ENCODE measurements at regions not wholly inside any gene's neighbourhood (a gene's known extent, or its start where the extent isn't known, plus 50 kb on each side); places are given as distances from the start of the nearest gene placed in this dataset.

GRCh38 chr21:27756191-27756590, 789.3 kb upstream of the ADAMTS5 start:
- H3K36me3 ChIP-seq = no peaks in the 10 kb centered on the region
- no peaks in the 10 kb centered on the region for H3K27me3 ChIP-seq
- WGBS, 2 donors = 93 to 96% methylated on average over 2 of the region's 2 CpGs
- H3K4me1 ChIP-seq = peaks cover 0 to 2% (median 0%) of the 10 kb centered on the region in 9 donors
- H3K9me3 ChIP-seq = no peaks in the 10 kb centered on the region
- H3K27ac ChIP-seq = no peak overlapping the region
- no peak for ATAC-seq
- DNase-seq = no peak
- TF ChIP-seq, protein P1, sequence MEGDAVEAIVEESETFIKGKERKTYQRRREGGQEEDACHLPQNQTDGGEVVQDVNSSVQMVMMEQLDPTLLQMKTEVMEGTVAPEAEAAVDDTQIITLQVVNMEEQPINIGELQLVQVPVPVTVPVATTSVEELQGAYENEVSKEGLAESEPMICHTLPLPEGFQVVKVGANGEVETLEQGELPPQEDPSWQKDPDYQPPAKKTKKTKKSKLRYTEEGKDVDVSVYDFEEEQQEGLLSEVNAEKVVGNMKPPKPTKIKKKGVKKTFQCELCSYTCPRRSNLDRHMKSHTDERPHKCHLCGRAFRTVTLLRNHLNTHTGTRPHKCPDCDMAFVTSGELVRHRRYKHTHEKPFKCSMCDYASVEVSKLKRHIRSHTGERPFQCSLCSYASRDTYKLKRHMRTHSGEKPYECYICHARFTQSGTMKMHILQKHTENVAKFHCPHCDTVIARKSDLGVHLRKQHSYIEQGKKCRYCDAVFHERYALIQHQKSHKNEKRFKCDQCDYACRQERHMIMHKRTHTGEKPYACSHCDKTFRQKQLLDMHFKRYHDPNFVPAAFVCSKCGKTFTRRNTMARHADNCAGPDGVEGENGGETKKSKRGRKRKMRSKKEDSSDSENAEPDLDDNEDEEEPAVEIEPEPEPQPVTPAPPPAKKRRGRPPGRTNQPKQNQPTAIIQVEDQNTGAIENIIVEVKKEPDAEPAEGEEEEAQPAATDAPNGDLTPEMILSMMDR (IDR thresholded peaks at IDR 0.05) = no peak
- no peak overlapping the region for H3K4me3 ChIP-seq
- intact Hi-C loops (cut with DNase I) = loop anchor here in 5 of 10 donors (5.0 to 10.0 kb wide), 5 partner anchors 46 to 991 kb away; no protein-coding TSS in a partner anchor

- TF ChIP-seq, protein P1 (IDR thresholded peaks at IDR 0.05) = no peak
- H3K27me3 ChIP-seq = no peaks in the 10 kb centered on the region
- H3K36me3 ChIP-seq = no peaks in the 10 kb centered on the region
- ATAC-seq = no peak
- intact Hi-C loops (cut with DNase I) = no loop called here
- no peak overlapping the region for H3K27ac ChIP-seq
- H3K9me3 ChIP-seq = no peaks in the 10 kb centered on the region
- H3K4me1 ChIP-seq = peaks cover 0 to 4% (median 0%) of the 10 kb centered on the region in 9 donors
- 78 to 89% methylated on average over 7 of the region's 7 CpGs for WGBS, 2 donors
- no peak overlapping the region for H3K4me3 ChIP-seq
- peak in 1 of 2 donors; percentile 8 for DNase-seq
These were observed 777.2 kb upstream of the ADAMTS5 start for GRCh38 chr21:27743971-27744564.

DNA sequence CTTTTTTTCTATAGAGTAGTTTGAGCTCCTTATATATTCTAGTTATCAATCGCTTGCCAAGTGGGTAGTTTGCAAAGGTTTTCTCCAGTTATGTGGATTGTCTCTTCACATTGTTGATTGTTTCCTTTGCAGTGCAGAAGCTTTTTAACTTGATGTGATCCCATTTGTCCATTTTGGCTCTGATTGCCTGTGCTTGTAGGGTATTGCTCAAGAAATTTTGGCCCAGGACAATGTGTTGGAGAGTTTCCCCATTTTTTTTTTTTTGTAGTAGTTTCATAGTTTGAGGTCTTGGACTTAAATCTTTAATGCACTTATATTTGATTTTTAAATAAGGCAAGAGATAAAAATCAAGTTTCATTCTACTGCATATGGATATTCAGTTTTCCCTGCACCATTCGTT, 774.8 kb upstream of the ADAMTS5 start:
- ATAC-seq = peak in 2 of 8 donors; percentile 42 to 49
- peaks cover 0 to 4% (median 0%) of the 10 kb centered on the region in 9 donors for H3K4me1 ChIP-seq
- intact Hi-C loops (cut with DNase I) = no loop called here
- no peak overlapping the region for H3K27ac ChIP-seq
- WGBS, 2 donors = 92 to 95% methylated on average over 2 of the region's 2 CpGs
- H3K4me3 ChIP-seq = no peak overlapping the region
- DNase-seq = no peak
- no peaks in the 10 kb centered on the region for H3K36me3 ChIP-seq
- TF ChIP-seq, protein P1 (IDR thresholded peaks at IDR 0.05) = no peak
- H3K9me3 ChIP-seq = peaks cover 0 to 8% (median 0%) of the 10 kb centered on the region in 11 donors
- H3K27me3 ChIP-seq = no peaks in the 10 kb centered on the region

DNA sequence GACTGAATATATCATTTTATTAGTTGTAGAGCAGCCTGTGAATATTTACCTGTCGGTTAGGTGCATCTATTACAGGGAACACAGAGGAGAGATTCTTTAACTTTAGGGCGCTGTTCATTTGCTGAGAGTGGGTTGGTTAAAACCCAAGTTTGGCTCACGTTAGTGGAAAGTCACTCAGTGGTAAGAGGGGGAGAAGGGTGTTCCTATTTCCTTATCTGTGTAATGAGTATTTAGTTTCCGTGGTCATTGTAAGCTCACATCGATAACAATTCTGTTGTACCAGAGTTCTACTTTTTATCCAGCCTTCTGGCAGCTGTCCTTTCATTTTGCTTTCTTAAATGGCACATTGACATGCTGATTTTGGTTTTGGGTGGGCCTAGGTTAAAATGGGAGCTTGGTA, 773.2 kb upstream of the ADAMTS5 start:
- H3K4me3 ChIP-seq = no peak overlapping the region
- TF ChIP-seq, protein P1 (IDR thresholded peaks at IDR 0.05) = no peak
- no peaks in the 10 kb centered on the region for H3K36me3 ChIP-seq
- no peaks in the 10 kb centered on the region for H3K27me3 ChIP-seq
- peaks cover 0 to 8% (median 0%) of the 10 kb centered on the region in 11 donors for H3K9me3 ChIP-seq
- DNase-seq (no peak), ATAC-seq (peak in 2 of 8 donors; percentile 44 to 49)
- 59% methylated on average over 5 of the region's 5 CpGs for WGBS, 2 donors
- no peak overlapping the region for H3K27ac ChIP-seq
- intact Hi-C loops (cut with DNase I) = no loop called here
- peaks cover 0 to 4% (median 0%) of the 10 kb centered on the region in 9 donors for H3K4me1 ChIP-seq

All from heart right ventricle (tissue), 16 donors.